Thyroid gland (tissue), 4 donors: ENCODE measurements at regions not wholly inside any gene's neighbourhood (a gene's known extent, or its start where the extent isn't known, plus 50 kb on each side); places are given as distances from the start of the nearest gene placed in this dataset.

Experiments used
- DNase-seq, 2 donors: peaks; one replicate each; pipeline ENCODE4 v3.0.0-alpha.2; 2019
- H3K27ac ChIP-seq, 3 donors: fragments of 200-600 bp; sonication (generic); 1 replicate in 2 of 3; 2 replicates in 1 of 3; pipeline ENCODE4 v1.5.1; 2016 to 2019; ENCODE audit warnings: mild to moderate bottlenecking in 1 of 3, moderate library complexity in 1 of 3
- H3K27me3 ChIP-seq: fragments of 200-600 bp; sonication (generic); one replicate; pipeline ENCODE4 v1.5.1; 2019
- H3K36me3 ChIP-seq, 2 donors: fragments of 200-600 bp; sonication (generic); one replicate each; pipeline ENCODE4 v1.5.1; 2016 to 2019
- H3K4me1 ChIP-seq, 2 donors: fragments of 200-600 bp; sonication (generic); one replicate each; pipeline ENCODE4 v1.5.1; 2017 to 2019
- H3K4me3 ChIP-seq, 3 donors: fragments of 200-600 bp; sonication (generic); replicated peaks in 1 of 3; 1 replicate in 2 of 3; 2 replicates in 1 of 3; pipeline ENCODE4 v1.5.1; 2016; ENCODE audit warnings: mild to moderate bottlenecking in 1 of 3
- H3K9me3 ChIP-seq: fragments of 200-600 bp; sonication (generic); one replicate; pipeline ENCODE4 v1.5.1; 2017
- CTCF ChIP-seq, 6 experiments: fragments of 200-600 bp in 3 of 6; fragments of 450-650 bp in 3 of 6; sonication (generic) in 3 of 6; IDR thresholded peaks; one replicate each; pipeline ENCODE4 v1.5.1; 2016 to 2019; ENCODE audit warnings: antibody characterized with exemption in 6 of 6, mild to moderate bottlenecking in 2 of 6, inconsistent platforms in 1 of 6, moderate library complexity in 1 of 6
- POLR2A ChIP-seq, 2 donors: fragments of 450-650 bp; IDR thresholded peaks; one replicate each; pipeline ENCODE4 v1.6.1; 2017; ENCODE audit warnings: antibody characterized with exemption in 2 of 2, mild to moderate bottlenecking in 2 of 2, moderate library complexity in 1 of 2
- WGBS, 2 donors: methylation state at CpG; one replicate each; pipeline ENCODE4 v1.1.5; 2017; 5-methylcytosine and 5-hydroxymethylcytosine counted together
- intact Hi-C: fragments of 100-400 bp; cut with DNase I; formaldehyde crosslinking; loops from one replicate; pipeline ENCODE4 v1.15.1; 2023

GRCh38 chr18:78457011-78457410 is 522.6 kb upstream of the SALL3 start:
- intact Hi-C loops: no loop called here
- no peaks in the 10 kb centered on the region for H3K36me3 ChIP-seq
- H3K27ac ChIP-seq: no peak overlapping the region
- TF ChIP-seq CTCF (IDR thresholded peaks at IDR 0.05) (no peak), POLR2A (IDR thresholded peaks at IDR 0.05) (no peak)
- DNase-seq: no peak
- no peaks in the 10 kb centered on the region for H3K9me3 ChIP-seq
- WGBS, 2 donors: 73 to 85% methylated on average over 13 of the region's 13 CpGs
- no peaks in the 10 kb centered on the region for H3K27me3 ChIP-seq
- H3K4me3 ChIP-seq: no peak overlapping the region
- H3K4me1 ChIP-seq: no peaks in the 10 kb centered on the region

GRCh38 chr18:78457731-78458130 is 521.9 kb upstream of the SALL3 start:
- WGBS, 2 donors: 74 to 85% methylated on average over 7 of the region's 7 CpGs
- intact Hi-C loops: no loop called here
- H3K9me3 ChIP-seq: no peaks in the 10 kb centered on the region
- no peaks in the 10 kb centered on the region for H3K27me3 ChIP-seq
- H3K4me1 ChIP-seq: no peaks in the 10 kb centered on the region
- no peak overlapping the region for H3K27ac ChIP-seq
- H3K36me3 ChIP-seq: no peaks in the 10 kb centered on the region
- no peak for DNase-seq
- no peak for TF ChIP-seq POLR2A (IDR thresholded peaks at IDR 0.05)
- no peak for TF ChIP-seq CTCF (IDR thresholded peaks at IDR 0.05)
- no peak overlapping the region for H3K4me3 ChIP-seq

GRCh38 chr18:78458356-78458755 is 521.3 kb upstream of the SALL3 start:
- intact Hi-C loops: no loop called here
- Histone ChIP-seq H3K4me1 (no peaks in the 10 kb centered on the region), H3K4me3 (no peak overlapping the region), H3K9me3 (no peaks in the 10 kb centered on the region), H3K27me3 (no peaks in the 10 kb centered on the region), H3K36me3 (no peaks in the 10 kb centered on the region), H3K27ac (no peak overlapping the region)
- TF ChIP-seq CTCF (IDR thresholded peaks at IDR 0.05) (no peak), POLR2A (IDR thresholded peaks at IDR 0.05) (no peak)
- WGBS, 2 donors: 82 to 86% methylated on average over 4 of the region's 4 CpGs
- no peak for DNase-seq

- Histone ChIP-seq H3K27me3 (no peaks in the 10 kb centered on the region), H3K4me1 (no peaks in the 10 kb centered on the region), H3K9me3 (no peaks in the 10 kb centered on the region), H3K27ac (no peak overlapping the region), H3K36me3 (no peaks in the 10 kb centered on the region), H3K4me3 (no peak overlapping the region)
- no peak for DNase-seq
- WGBS, 2 donors: 55 to 66% methylated on average over 3 of the region's 3 CpGs
- TF ChIP-seq POLR2A (IDR thresholded peaks at IDR 0.05) (no peak), CTCF (IDR thresholded peaks at IDR 0.05) (no peak)
- intact Hi-C loops: loop anchor here (10.0 kb wide), 1 partner anchor 55 kb away; no protein-coding TSS in a partner anchor
Measured at GRCh38 chr18:78459668-78460067, 520.0 kb upstream of the SALL3 start.

GRCh38 chr18:78460558-78460957 is 519.1 kb upstream of the SALL3 start:
- no peak overlapping the region for H3K27ac ChIP-seq
- H3K4me3 ChIP-seq: no peak overlapping the region
- no peaks in the 10 kb centered on the region for H3K4me1 ChIP-seq
- TF ChIP-seq POLR2A (IDR thresholded peaks at IDR 0.05) (no peak), CTCF (IDR thresholded peaks at IDR 0.05) (no peak)
- DNase-seq: no peak
- intact Hi-C loops: loop anchor here (10.0 kb wide), 1 partner anchor 56 kb away; no protein-coding TSS in a partner anchor
- H3K9me3 ChIP-seq: no peaks in the 10 kb centered on the region
- no peaks in the 10 kb centered on the region for H3K36me3 ChIP-seq
- H3K27me3 ChIP-seq: no peaks in the 10 kb centered on the region
- WGBS, 2 donors: 66 to 68% methylated on average over 3 of the region's 3 CpGs
